ENCODE measurements at regions not wholly inside any gene's neighbourhood (a gene's known extent, or its start where the extent isn't known, plus 50 kb on each side); places are given as distances from the start of the nearest gene placed in this dataset.
"Not testable (repeated sequence)": the region's sequence is repeated elsewhere in the genome, so short reads cannot be mapped to it uniquely, and the experiment has no call there.

DNA sequence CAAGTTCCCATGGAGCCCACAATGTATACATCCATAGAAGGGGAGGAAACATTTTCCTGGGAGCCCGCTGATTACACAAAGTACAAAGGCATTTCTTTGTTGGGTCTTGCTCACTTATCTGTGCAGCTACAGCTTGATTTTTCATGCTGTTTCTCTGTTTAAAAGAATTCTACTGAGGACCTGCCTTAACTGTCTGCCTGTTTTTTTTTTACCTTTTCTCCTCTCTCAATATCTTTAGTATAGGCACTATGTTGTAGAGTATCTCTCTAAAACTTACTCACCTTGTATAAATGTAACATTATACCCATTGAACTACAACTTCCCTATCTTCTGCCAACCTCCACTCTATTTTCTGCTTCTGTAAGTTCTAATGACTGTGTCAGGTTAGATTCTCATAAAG lies 494.6 kb upstream of the EPHA5 start:
- no peak overlapping the region for H3K27ac ChIP-seq (ENCODE audit: low read length)
- WGBS (ENCODE audit: insufficient coverage), result no CpG with 5 or more reads among the region's 1 CpG
- H3K4me1 ChIP-seq (ENCODE audit: control insufficient read depth, insufficient read depth, low read length), result no peaks in the 10 kb centered on the region
- DNase-seq, result no peak
- no peak overlapping the region for H3K4me3 ChIP-seq (ENCODE audit: low read length)
- H3K27me3 ChIP-seq (ENCODE audit: control insufficient read depth, insufficient read depth, low read length), result no peaks in the 10 kb centered on the region
- peaks cover 7% of the 10 kb centered on the region for H3K9me3 ChIP-seq (replicated peaks; ENCODE audit: control insufficient read depth, low read depth, low read length)
- no peaks in the 10 kb centered on the region for H3K36me3 ChIP-seq (ENCODE audit: control insufficient read depth, insufficient read depth, low read length)

DNA sequence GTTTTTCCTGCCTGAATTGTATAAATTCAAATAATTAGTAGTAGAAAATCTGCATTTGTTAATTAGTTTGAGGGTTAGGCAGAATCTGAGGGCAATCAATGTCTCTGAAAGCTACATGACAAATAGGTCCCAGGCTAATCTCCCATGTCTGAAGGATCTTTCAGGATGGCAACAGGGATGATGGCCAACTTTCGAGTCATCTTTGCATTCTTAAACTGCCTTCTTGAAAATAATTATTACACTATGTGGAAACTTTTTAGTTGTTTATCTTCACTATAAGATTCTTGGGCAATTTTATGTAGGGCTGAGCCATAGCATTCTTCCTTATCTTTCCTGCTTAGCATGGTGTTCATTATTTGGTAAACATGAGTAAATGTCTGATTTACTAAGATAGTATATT lies 490.3 kb upstream of the EPHA5 start:
- Histone ChIP-seq H3K27ac (ENCODE audit: low read length) (no peak overlapping the region), H3K36me3 (ENCODE audit: control insufficient read depth, insufficient read depth, low read length) (no peaks in the 10 kb centered on the region), H3K4me3 (ENCODE audit: low read length) (no peak overlapping the region), H3K9me3 (replicated peaks; ENCODE audit: control insufficient read depth, low read depth, low read length) (peaks cover 7% of the 10 kb centered on the region), H3K27me3 (ENCODE audit: control insufficient read depth, insufficient read depth, low read length) (no peaks in the 10 kb centered on the region), H3K4me1 (ENCODE audit: control insufficient read depth, insufficient read depth, low read length) (no peaks in the 10 kb centered on the region)
- DNase-seq, result no peak
- WGBS (ENCODE audit: insufficient coverage), result no CpG with 5 or more reads among the region's 1 CpG

DNA sequence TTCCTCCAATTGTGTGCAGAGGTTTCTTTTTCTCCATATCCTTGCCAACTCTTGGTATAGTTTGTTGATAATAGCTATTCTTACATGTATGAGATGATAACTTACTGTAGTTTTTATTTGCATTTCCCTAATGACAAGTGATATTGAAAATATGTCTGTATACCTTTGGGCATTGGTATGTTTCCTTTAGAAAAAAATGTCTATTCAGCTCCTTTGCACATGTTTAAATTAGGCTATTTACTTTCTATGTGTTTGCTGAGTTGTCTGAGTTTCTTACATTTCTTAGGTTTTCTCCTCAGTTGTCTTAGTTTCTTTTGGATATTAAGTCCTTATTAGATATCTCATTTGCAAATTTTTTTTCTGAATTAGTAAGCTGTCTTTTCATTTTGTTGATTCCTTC lies 487.3 kb upstream of the EPHA5 start:
- DNase-seq, result no peak
- Histone ChIP-seq H3K4me3 (ENCODE audit: low read length) (no peak overlapping the region), H3K36me3 (ENCODE audit: control insufficient read depth, insufficient read depth, low read length) (no peaks in the 10 kb centered on the region)

DNA sequence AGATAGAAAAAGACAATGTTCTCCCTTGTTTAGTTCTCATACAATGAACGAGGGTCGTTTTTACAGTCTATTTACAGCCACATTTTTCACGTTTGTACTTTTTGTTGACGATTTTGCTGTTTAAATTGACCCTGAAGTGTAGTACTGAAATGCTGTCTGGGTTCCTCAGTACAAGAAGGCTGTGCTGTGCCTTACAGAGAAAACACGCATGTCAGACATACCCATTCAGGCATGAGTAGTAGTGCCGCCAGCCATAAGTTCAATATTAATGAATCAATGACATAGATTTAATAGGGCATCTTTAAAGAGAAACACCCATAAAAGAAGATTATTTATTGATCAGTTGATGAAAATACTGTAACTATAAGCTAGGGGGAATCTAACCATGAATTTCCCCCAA lies 459.8 kb upstream of the EPHA5 start:
- no peak for DNase-seq
- no peak overlapping the region for H3K4me3 ChIP-seq (ENCODE audit: low read length)
- no peaks in the 10 kb centered on the region for H3K9me3 ChIP-seq (replicated peaks; ENCODE audit: control insufficient read depth, low read depth, low read length)
- no peaks in the 10 kb centered on the region for H3K27me3 ChIP-seq (ENCODE audit: control insufficient read depth, insufficient read depth, low read length)
- H3K4me1 ChIP-seq (ENCODE audit: control insufficient read depth, insufficient read depth, low read length), result no peaks in the 10 kb centered on the region
- WGBS (ENCODE audit: insufficient coverage), result no CpG with 5 or more reads among the region's 6 CpGs
- H3K27ac ChIP-seq (ENCODE audit: low read length), result no peak overlapping the region
- H3K36me3 ChIP-seq (ENCODE audit: control insufficient read depth, insufficient read depth, low read length), result no peaks in the 10 kb centered on the region

More for the DNA sequence above, 487.3 kb upstream of the EPHA5 start:
- Histone ChIP-seq H3K27ac (ENCODE audit: low read length) (no peak overlapping the region), H3K4me1 (ENCODE audit: control insufficient read depth, insufficient read depth, low read length) (no peaks in the 10 kb centered on the region), H3K9me3 (replicated peaks; ENCODE audit: control insufficient read depth, low read depth, low read length) (no peaks in the 10 kb centered on the region), H3K27me3 (ENCODE audit: control insufficient read depth, insufficient read depth, low read length) (no peaks in the 10 kb centered on the region)

DNA sequence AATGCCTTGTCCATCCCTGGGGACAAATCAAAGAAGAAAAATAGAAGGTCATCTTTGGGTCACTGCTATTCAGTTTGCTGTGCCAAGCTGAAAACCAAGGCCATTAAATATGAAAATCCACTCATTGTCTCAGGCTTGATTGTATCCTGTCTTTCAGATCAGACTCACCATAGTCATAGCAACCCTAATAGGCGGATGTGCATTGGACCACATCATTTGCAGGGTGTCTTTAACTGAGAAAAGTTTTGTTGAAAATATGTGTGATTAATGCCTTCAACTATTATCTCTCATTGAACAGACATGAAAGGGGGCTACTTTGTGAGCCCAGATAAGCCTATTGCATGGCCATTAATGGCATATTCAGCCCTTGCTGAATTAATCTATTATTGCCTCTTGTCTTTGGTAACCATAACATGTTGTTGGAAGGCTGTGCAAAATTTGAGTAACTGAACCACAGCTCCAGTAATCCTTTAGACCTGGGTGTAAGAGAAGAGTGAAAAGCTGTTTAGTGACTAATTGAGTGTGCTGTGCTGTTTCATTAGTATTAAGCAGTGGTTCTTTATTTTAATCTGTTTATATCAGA lies 453.6 kb upstream of the EPHA5 start:
- Histone ChIP-seq H3K27me3 (ENCODE audit: control insufficient read depth, insufficient read depth, low read length) (no peaks in the 10 kb centered on the region), H3K4me1 (ENCODE audit: control insufficient read depth, insufficient read depth, low read length) (no peaks in the 10 kb centered on the region), H3K36me3 (ENCODE audit: control insufficient read depth, insufficient read depth, low read length) (no peaks in the 10 kb centered on the region), H3K27ac (ENCODE audit: low read length) (no peak overlapping the region), H3K9me3 (replicated peaks; ENCODE audit: control insufficient read depth, low read depth, low read length) (no peaks in the 10 kb centered on the region), H3K4me3 (ENCODE audit: low read length) (no peak overlapping the region)
- no CpG with 5 or more reads among the region's 1 CpG for WGBS (ENCODE audit: insufficient coverage)
- no peak for DNase-seq

DNA sequence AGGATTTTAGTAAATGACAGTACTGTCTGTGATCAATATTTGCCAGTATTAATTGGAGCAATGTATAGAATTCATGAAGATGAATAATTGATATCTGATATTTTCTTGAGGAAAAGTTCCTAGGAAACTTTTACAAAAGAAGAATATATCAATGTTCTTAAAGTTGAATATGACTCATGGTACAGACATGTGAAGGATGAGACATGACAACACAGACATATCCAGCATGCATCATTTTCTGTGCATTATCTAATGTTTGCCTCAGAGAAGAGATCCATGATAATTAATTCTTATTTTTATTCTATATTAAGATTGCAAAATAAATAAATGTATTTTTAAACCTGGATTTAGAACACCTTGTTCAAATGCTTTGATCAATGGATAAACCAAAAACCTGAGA lies 452.9 kb upstream of the EPHA5 start:
- Histone ChIP-seq H3K9me3 (replicated peaks; ENCODE audit: control insufficient read depth, low read depth, low read length) (no peaks in the 10 kb centered on the region), H3K4me3 (ENCODE audit: low read length) (no peak overlapping the region), H3K27me3 (ENCODE audit: control insufficient read depth, insufficient read depth, low read length) (no peaks in the 10 kb centered on the region), H3K27ac (ENCODE audit: low read length) (no peak overlapping the region), H3K4me1 (ENCODE audit: control insufficient read depth, insufficient read depth, low read length) (no peaks in the 10 kb centered on the region), H3K36me3 (ENCODE audit: control insufficient read depth, insufficient read depth, low read length) (no peaks in the 10 kb centered on the region)
- no peak for DNase-seq

DNA sequence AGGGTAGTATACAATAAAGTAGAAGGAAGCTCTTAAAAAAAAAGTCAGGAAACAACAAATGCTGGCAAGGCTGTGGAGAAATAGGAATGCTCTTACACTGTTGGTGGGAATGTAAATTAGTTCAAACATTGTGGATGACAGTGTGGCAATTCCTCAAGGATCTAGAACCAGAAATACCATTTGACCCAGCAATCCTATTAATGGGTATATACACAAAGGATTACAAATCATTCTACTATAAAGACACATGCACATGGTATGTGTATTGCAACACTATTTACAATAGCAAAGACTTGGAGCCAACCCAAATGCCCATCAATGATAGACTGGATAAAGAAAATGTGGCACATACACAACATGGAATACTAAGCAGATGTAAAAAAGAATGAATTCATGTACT lies 444.9 kb upstream of the EPHA5 start:
- H3K4me3 ChIP-seq (ENCODE audit: low read length); H3K27me3 ChIP-seq (ENCODE audit: control insufficient read depth, insufficient read depth, low read length); H3K27ac ChIP-seq (ENCODE audit: low read length); H3K4me1 ChIP-seq (ENCODE audit: control insufficient read depth, insufficient read depth, low read length); H3K36me3 ChIP-seq (ENCODE audit: control insufficient read depth, insufficient read depth, low read length); DNase-seq; H3K9me3 ChIP-seq (replicated peaks; ENCODE audit: control insufficient read depth, low read depth, low read length): not testable (repeated sequence)

DNA sequence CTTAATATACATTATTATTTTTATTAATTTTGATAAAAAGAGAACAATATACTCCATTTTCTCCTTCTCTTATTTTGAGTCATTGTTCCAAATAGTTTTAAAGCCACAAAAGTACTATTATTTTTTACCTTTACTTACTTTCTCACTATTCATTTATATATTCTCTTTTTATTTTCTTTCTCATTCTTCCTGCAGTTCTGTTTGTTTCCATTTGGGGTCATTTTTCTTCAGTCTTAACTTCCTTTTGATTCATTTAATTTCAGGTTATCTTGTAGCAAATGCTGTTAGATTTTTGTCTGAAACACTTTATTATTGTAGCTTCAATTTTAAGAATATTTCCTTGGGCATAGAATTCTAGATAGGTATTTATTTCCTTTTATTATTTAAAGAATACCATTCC lies 438.6 kb upstream of the EPHA5 start:
- H3K27ac ChIP-seq (ENCODE audit: low read length), result no peak overlapping the region
- DNase-seq, result no peak
- no peaks in the 10 kb centered on the region for H3K36me3 ChIP-seq (ENCODE audit: control insufficient read depth, insufficient read depth, low read length)
- no peaks in the 10 kb centered on the region for H3K27me3 ChIP-seq (ENCODE audit: control insufficient read depth, insufficient read depth, low read length)
- H3K9me3 ChIP-seq (replicated peaks; ENCODE audit: control insufficient read depth, low read depth, low read length), result peaks cover 3% of the 10 kb centered on the region
- no peaks in the 10 kb centered on the region for H3K4me1 ChIP-seq (ENCODE audit: control insufficient read depth, insufficient read depth, low read length)
- no peak overlapping the region for H3K4me3 ChIP-seq (ENCODE audit: low read length)

DNA sequence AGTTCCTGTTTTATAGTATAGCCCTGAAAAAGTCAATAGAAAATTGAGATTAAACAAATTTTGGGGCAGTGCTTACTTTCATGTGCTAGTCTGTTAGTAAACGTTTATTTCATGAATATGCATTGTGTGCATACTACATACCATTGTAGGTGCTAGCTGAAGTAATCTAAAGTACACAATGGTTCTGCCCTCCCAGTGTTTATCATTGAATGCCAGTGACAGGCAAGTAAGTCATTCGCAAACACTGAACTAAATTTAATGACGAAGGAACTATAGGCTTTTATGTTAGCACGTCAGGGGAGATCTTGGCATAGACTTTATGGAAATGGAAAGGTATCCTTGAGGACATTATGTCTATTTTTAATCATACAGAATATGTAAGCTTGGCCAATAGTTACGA lies 426.9 kb upstream of the EPHA5 start:
- H3K4me3 ChIP-seq (ENCODE audit: low read length), result no peak overlapping the region
- no peaks in the 10 kb centered on the region for H3K4me1 ChIP-seq (ENCODE audit: control insufficient read depth, insufficient read depth, low read length)
- WGBS (ENCODE audit: insufficient coverage), result no CpG with 5 or more reads among the region's 5 CpGs
- no peaks in the 10 kb centered on the region for H3K36me3 ChIP-seq (ENCODE audit: control insufficient read depth, insufficient read depth, low read length)
- no peak for DNase-seq
- H3K9me3 ChIP-seq (replicated peaks; ENCODE audit: control insufficient read depth, low read depth, low read length), result no peaks in the 10 kb centered on the region
- no peaks in the 10 kb centered on the region for H3K27me3 ChIP-seq (ENCODE audit: control insufficient read depth, insufficient read depth, low read length)
- no peak overlapping the region for H3K27ac ChIP-seq (ENCODE audit: low read length)

DNA sequence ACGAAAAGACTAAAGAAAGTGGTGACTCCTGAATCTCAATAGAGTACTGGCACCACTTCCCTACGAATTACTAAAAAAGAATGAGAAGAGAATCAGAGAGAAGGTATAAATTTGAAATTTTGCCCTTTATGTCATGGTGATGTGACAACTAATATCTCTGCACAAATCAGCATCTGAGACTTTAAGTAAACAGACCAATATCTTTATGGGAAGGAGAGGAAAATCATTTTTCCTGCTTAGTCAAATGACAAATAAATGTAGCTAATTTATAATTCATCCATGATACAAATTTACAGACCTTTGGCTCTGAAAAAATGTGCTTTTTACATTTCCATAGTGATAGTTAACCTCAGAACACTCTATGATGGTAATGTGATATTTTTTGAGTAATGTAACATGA lies 424.8 kb upstream of the EPHA5 start:
- Histone ChIP-seq H3K27me3 (ENCODE audit: control insufficient read depth, insufficient read depth, low read length) (no peaks in the 10 kb centered on the region), H3K4me3 (ENCODE audit: low read length) (no peak overlapping the region), H3K4me1 (ENCODE audit: control insufficient read depth, insufficient read depth, low read length) (no peaks in the 10 kb centered on the region), H3K9me3 (replicated peaks; ENCODE audit: control insufficient read depth, low read depth, low read length) (peaks cover 7% of the 10 kb centered on the region), H3K27ac (ENCODE audit: low read length) (no peak overlapping the region), H3K36me3 (ENCODE audit: control insufficient read depth, insufficient read depth, low read length) (no peaks in the 10 kb centered on the region)
- DNase-seq, result no peak
- WGBS (ENCODE audit: insufficient coverage), result no CpG with 5 or more reads among the region's 2 CpGs

DNA sequence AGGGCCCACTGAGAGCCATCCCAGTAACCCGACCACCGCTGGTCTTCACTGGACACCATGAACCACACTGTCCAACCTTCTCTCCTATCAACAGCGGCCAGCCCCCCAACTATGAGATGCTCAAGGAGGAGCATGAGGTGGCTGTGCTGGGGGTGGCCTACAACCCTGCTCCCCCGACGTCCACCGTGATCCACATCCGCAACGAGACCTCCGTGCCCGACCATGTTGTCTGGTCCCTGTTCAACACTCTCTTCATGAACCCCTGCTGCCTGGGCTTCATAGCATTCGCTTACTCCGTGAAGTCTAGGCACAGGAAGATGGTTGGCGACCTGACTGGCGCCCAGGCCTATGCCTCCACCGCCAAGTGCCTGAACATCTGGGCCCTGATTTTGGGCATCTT lies 423.8 kb upstream of the EPHA5 start:
- Histone ChIP-seq H3K9me3 (replicated peaks; ENCODE audit: control insufficient read depth, low read depth, low read length) (peaks cover 7% of the 10 kb centered on the region), H3K4me3 (ENCODE audit: low read length) (no peak overlapping the region), H3K27ac (ENCODE audit: low read length) (no peak overlapping the region), H3K27me3 (ENCODE audit: control insufficient read depth, insufficient read depth, low read length) (no peaks in the 10 kb centered on the region), H3K4me1 (ENCODE audit: control insufficient read depth, insufficient read depth, low read length) (no peaks in the 10 kb centered on the region), H3K36me3 (ENCODE audit: control insufficient read depth, insufficient read depth, low read length) (no peaks in the 10 kb centered on the region)
- DNase-seq, result no peak
- WGBS (ENCODE audit: insufficient coverage), result over 99% methylated on average over 14 of the region's 15 CpGs

Measured in muscle of leg (tissue), 3 donors.